ENCODE measurements at regions not wholly inside any gene's neighbourhood (a gene's known extent, or its start where the extent isn't known, plus 50 kb on each side); places are given as distances from the start of the nearest gene placed in this dataset.
A peak's percentile ranks its signal among the peaks of the same experiment; 100 is the strongest.

DNA sequence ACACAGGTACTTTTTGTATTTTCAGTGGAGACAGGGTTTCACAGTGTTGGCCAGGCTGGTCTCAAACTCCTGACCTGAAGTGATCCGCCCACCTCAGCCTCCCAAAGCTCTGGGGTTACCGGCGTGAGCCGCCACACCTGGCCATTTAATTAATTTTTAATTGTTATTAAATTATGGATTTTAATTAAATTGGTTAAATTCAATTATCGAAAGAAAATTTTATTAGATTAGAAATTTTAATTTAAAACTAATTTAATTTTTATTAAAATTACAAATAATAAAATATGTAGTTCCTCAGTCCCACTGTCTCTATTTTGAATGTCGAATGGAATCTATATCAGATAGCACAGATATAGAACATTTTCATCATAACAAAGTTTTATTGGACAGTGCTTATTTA is 416.5 kb downstream of the GABRG2 start:
- Mint-ChIP-seq H3K9me3 (ENCODE audit: unreplicated experiment) (no peaks in the 10 kb centered on the region), H3K27ac (ENCODE audit: low read depth, unreplicated experiment) (no peak overlapping the region), H3K4me1 (ENCODE audit: insufficient read depth, unreplicated experiment) (peaks cover 18% of the 10 kb centered on the region), H3K27me3 (ENCODE audit: insufficient read depth, unreplicated experiment) (no peaks in the 10 kb centered on the region), H3K36me3 (ENCODE audit: insufficient read depth, unreplicated experiment) (no peaks in the 10 kb centered on the region), H3K4me3 (ENCODE audit: unreplicated experiment) (no peak overlapping the region)
- DNase-seq (ENCODE audit: unreplicated experiment) = no peak
- ChIA-PET POLR2A (no interaction called here), CTCF (interaction anchor here (0.8 kb wide), 1 partner anchor 188 kb away, joined by 3 read pairs; no protein-coding TSS in a partner anchor)
- intact Hi-C loops (cut with micrococcal nuclease) = loop anchor here (10.0 kb wide), 1 partner anchor 211 kb away; no protein-coding TSS in a partner anchor
- TF ChIP-seq, protein P1, sequence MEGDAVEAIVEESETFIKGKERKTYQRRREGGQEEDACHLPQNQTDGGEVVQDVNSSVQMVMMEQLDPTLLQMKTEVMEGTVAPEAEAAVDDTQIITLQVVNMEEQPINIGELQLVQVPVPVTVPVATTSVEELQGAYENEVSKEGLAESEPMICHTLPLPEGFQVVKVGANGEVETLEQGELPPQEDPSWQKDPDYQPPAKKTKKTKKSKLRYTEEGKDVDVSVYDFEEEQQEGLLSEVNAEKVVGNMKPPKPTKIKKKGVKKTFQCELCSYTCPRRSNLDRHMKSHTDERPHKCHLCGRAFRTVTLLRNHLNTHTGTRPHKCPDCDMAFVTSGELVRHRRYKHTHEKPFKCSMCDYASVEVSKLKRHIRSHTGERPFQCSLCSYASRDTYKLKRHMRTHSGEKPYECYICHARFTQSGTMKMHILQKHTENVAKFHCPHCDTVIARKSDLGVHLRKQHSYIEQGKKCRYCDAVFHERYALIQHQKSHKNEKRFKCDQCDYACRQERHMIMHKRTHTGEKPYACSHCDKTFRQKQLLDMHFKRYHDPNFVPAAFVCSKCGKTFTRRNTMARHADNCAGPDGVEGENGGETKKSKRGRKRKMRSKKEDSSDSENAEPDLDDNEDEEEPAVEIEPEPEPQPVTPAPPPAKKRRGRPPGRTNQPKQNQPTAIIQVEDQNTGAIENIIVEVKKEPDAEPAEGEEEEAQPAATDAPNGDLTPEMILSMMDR (IDR thresholded peaks at IDR 0.05; ENCODE audit: unreplicated experiment) = no peak
- BruUV-seq (replicated peaks) = no TSS peak

DNA sequence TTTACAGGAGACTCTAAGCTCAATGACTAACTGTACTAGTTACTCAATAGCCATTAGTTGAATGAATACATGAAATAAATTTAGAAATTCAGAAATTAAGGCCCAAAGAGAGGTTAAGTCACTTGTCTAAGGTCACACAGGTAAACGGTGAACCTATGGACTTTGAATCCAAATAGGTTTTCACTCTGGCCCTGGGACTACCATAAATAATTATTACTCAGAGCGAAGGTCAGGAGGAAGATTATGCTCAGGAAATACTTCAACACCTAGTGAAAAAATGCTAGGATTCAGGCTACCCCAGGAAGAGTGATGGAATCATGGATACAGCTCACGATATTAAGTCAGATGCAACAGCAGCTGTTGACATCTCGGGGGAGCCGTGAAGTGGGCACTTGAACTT is 417.4 kb downstream of the GABRG2 start:
- BruUV-seq (replicated peaks) = no TSS peak
- H3K4me1 Mint-ChIP-seq (ENCODE audit: insufficient read depth, unreplicated experiment) = peaks cover 21% of the 10 kb centered on the region
- no peaks in the 10 kb centered on the region for H3K36me3 Mint-ChIP-seq (ENCODE audit: insufficient read depth, unreplicated experiment)
- H3K4me3 Mint-ChIP-seq (ENCODE audit: unreplicated experiment) = no peak overlapping the region
- CTCF ChIA-PET = interaction anchor here (0.6 to 0.8 kb wide), 2 partner anchors 57 to 107 kb away, joined by 3 read pairs; no protein-coding TSS in a partner anchor
- H3K9me3 Mint-ChIP-seq (ENCODE audit: unreplicated experiment) = no peaks in the 10 kb centered on the region
- TF ChIP-seq, protein P1 (IDR thresholded peaks at IDR 0.05; ENCODE audit: unreplicated experiment) = no peak
- H3K27ac Mint-ChIP-seq (ENCODE audit: low read depth, unreplicated experiment) = no peak overlapping the region
- no peak for DNase-seq (ENCODE audit: unreplicated experiment)
- POLR2A ChIA-PET = no interaction called here
- no peaks in the 10 kb centered on the region for H3K27me3 Mint-ChIP-seq (ENCODE audit: insufficient read depth, unreplicated experiment)
- intact Hi-C loops (cut with micrococcal nuclease) = loop anchor here (10.0 kb wide), 1 partner anchor 210 kb away; no protein-coding TSS in a partner anchor

DNA sequence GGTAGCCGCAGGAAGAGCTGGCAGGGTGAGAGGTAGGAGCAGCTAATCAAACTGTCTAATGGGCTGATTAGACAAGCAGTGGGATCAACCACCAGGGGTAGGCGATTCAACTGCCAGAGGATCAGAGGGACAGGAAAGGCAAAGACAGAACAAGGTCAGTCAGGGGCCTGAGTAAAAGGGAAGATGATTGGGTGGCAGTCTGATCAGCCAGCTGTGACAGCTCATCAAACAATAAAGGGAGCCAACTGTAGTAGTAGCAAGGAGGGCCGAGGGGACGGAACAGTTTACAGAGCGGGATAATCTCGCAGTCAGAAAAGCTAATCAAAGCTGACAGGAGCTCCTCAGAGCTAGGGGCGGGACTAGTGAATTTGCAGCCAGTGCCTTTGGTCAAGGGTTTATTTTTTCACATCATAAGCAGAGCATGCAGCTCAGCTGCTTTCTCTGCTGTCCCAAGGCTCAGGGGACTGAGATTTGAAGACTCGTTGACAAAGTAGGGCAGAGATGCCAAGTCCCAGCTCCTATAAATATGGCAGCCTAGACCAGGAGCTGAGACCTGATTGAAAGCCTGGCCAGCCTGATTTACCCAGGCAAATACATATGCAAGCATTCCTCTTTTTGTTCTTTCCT is 418.2 kb downstream of the GABRG2 start:
- Mint-ChIP-seq H3K27me3 (ENCODE audit: insufficient read depth, unreplicated experiment) (no peaks in the 10 kb centered on the region), H3K27ac (ENCODE audit: low read depth, unreplicated experiment) (no peak overlapping the region), H3K4me3 (ENCODE audit: unreplicated experiment) (no peak overlapping the region), H3K9me3 (ENCODE audit: unreplicated experiment) (no peaks in the 10 kb centered on the region), H3K4me1 (ENCODE audit: insufficient read depth, unreplicated experiment) (peaks cover 21% of the 10 kb centered on the region), H3K36me3 (ENCODE audit: insufficient read depth, unreplicated experiment) (no peaks in the 10 kb centered on the region)
- intact Hi-C loops (cut with micrococcal nuclease) = loop anchor here (10.0 kb wide), 1 partner anchor 209 kb away; no protein-coding TSS in a partner anchor
- POLR2A ChIA-PET = no interaction called here
- CTCF ChIA-PET = interaction anchor here (0.6 to 0.7 kb wide), 2 partner anchors 213 to 416 kb away, joined by 3 read pairs; no protein-coding TSS in a partner anchor
- TF ChIP-seq, protein P1 (IDR thresholded peaks at IDR 0.05; ENCODE audit: unreplicated experiment) = no peak
- DNase-seq (ENCODE audit: unreplicated experiment) = no peak
- BruUV-seq (replicated peaks) = no TSS peak

DNA sequence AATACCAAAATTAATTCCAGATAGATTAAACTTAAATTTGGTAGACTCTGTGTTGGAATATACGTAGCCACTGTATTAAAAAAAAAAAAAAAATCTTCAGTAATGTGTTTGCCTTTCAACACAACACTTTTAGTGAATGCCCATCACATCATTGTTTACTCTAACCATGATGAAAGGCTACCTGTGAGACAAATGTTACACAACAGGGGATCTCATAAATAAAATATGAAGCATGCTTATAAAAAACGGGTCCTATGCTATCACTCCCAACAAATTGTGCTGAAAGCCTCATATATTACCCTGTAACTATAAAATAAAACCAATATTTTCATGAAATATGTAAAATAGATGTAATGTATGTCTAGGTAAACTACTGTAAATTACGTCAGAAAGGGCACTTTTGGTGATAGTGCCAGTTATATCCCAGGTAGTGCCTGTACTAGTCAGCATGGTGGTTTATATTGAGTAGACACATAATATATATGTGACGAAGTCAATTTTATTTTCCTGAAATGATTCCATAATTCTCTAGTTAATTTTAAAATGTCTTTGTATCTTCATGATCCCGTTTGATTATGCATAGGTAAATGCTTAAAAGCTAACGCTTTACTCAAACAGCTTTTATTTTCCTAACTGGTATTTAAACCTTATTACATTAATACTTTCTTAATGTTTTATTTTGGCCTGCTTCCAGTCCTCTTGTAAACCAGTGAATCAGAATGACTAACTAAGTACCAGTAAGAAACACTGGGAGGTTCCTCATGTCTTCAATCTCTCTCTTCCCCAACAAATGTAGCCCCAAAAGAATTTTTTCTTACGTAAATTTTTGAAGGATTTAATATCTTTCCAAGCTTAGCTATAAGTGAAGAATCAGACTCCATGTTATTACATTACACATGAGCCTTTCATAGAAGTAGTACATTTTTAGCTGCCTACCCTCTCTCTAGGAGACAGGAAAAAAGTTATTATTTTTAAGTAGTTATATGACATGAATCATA is 420.3 kb downstream of the GABRG2 start:
- peak; percentile 74 for DNase-seq (ENCODE audit: unreplicated experiment)
- CTCF ChIA-PET = interaction anchor here (0.6 kb wide), 1 partner anchor 92 kb away, joined by 3 read pairs; no protein-coding TSS in a partner anchor
- no peaks in the 10 kb centered on the region for H3K9me3 Mint-ChIP-seq (ENCODE audit: unreplicated experiment)

More for the DNA sequence above, 420.3 kb downstream of the GABRG2 start:
- POLR2A ChIA-PET = no interaction called here
- no peaks in the 10 kb centered on the region for H3K27me3 Mint-ChIP-seq (ENCODE audit: insufficient read depth, unreplicated experiment)
- H3K36me3 Mint-ChIP-seq (ENCODE audit: insufficient read depth, unreplicated experiment) = no peaks in the 10 kb centered on the region
- intact Hi-C loops (cut with micrococcal nuclease) = loop anchor here (10.0 kb wide), 1 partner anchor 207 kb away; no protein-coding TSS in a partner anchor
- H3K4me3 Mint-ChIP-seq (ENCODE audit: unreplicated experiment) = peak overlapping the region; percentile 21
- peak overlapping the region; percentile 84 for H3K27ac Mint-ChIP-seq (ENCODE audit: low read depth, unreplicated experiment)
- BruUV-seq (replicated peaks) = no TSS peak
- peaks cover 21% of the 10 kb centered on the region for H3K4me1 Mint-ChIP-seq (ENCODE audit: insufficient read depth, unreplicated experiment)
- TF ChIP-seq, protein P1 (IDR thresholded peaks at IDR 0.05; ENCODE audit: unreplicated experiment) = no peak

All from MCF 10A (cell line).